OCI-LY3 (cell line): ENCODE measurements at regions not wholly inside any gene's neighbourhood (a gene's known extent, or its start where the extent isn't known, plus 50 kb on each side); places are given as distances from the start of the nearest gene placed in this dataset.

Experiments
- EZH2phosphoT487 ChIP-seq: fragments of 200-600 bp; shearing (Covaris generic); IDR thresholded peaks from 2 replicates; pipeline ENCODE4 v1.6.1; 2018; ENCODE audit warnings: antibody characterized with exemption, mixed run types, low read depth
- TF ChIP-seq, protein P1 (sequence below): fragments of 200-600, 300-600 bp; sonication (generic); IDR thresholded peaks from 2 replicates; pipeline ENCODE4 v1.5.1; 2014; ENCODE audit warnings: antibody characterized with exemption, low read length, low read depth

DNA sequence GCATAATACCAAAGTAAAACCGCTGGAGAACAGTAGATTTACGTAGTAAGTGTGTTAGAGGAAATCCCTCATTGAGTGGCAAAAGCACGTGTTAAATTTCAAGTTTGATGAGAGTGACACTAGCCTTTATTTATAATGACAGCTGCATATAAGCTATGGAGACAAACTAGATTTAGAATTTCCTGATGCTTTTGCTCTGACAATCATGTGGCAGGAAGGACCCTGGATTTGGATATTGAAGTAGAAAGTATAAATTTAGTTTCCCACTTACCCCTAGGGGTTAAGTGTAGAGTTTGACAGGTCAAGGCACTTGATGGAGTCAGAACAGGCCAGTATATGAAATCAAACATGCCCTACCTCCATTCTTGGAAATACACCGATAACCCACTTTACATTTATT is 983.1 kb downstream of the FLRT2 start:
- no peak for TF ChIP-seq EZH2phosphoT487
- TF ChIP-seq, protein P1, sequence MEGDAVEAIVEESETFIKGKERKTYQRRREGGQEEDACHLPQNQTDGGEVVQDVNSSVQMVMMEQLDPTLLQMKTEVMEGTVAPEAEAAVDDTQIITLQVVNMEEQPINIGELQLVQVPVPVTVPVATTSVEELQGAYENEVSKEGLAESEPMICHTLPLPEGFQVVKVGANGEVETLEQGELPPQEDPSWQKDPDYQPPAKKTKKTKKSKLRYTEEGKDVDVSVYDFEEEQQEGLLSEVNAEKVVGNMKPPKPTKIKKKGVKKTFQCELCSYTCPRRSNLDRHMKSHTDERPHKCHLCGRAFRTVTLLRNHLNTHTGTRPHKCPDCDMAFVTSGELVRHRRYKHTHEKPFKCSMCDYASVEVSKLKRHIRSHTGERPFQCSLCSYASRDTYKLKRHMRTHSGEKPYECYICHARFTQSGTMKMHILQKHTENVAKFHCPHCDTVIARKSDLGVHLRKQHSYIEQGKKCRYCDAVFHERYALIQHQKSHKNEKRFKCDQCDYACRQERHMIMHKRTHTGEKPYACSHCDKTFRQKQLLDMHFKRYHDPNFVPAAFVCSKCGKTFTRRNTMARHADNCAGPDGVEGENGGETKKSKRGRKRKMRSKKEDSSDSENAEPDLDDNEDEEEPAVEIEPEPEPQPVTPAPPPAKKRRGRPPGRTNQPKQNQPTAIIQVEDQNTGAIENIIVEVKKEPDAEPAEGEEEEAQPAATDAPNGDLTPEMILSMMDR: no peak
